GM18508 (cell line): ENCODE measurements at regions not wholly inside any gene's neighbourhood (a gene's known extent, or its start where the extent isn't known, plus 50 kb on each side); places are given as distances from the start of the nearest gene placed in this dataset.
A peak's percentile ranks its signal among the peaks of the same experiment; 100 is the strongest.

ENCODE experiments used
- ATAC-seq: cut with Tn5 transposase; IDR thresholded peaks from one replicate; pipeline ENCODE4 v1.9.1; 2021; ENCODE audit warnings: moderate number of reproducible peaks; ENCODE audit not compliant: insufficient read depth, unreplicated experiment

- no peak for ATAC-seq
Observed at GRCh38 chr17:77858291-77859034, 100.0 kb upstream of the TNRC6C start.

DNA sequence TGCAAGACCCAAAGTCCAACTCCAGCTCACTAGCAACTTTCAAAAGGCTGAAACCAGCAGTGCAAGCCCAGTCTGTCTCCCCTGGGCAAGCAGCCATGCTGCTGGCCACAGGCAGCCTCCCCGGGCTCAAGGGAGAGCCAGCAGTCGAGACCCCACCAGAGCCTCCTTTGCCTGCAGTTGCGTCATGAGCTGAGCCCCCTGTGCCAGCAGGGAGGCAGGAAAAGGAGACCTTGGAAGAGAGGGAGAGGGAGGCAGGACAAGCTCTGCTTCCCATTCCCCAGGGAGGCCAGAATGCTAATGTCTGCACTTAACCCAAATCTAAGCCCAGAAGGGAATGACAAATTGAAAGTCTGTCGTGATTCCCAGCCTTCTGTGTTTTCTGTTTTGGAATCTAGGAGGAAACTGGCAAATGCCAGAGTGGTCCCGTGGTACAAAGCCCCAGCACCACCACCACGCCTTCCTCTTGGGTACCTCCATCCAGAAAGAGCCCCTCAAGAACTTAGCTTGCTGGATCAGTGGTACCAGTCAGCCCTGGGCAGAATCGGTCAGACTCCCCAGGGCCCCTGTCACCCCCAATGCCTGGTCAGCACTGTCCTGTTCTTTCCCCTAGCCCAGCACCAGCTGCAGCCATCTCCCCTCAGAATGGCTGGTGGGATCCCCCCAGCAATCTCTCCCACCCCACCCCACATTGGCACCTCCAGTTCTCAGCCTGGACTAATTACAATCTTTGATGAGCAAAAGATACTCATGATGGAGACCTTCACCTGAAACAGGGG is 99.3 kb upstream of the TNRC6C start:
- no peak for ATAC-seq

GRCh38 chr17:77861133-77861695 is 97.3 kb upstream of the TNRC6C start:
- ATAC-seq, result no peak

GRCh38 chr17:77861981-77862645 is 96.4 kb upstream of the TNRC6C start:
- ATAC-seq, result no peak

DNA sequence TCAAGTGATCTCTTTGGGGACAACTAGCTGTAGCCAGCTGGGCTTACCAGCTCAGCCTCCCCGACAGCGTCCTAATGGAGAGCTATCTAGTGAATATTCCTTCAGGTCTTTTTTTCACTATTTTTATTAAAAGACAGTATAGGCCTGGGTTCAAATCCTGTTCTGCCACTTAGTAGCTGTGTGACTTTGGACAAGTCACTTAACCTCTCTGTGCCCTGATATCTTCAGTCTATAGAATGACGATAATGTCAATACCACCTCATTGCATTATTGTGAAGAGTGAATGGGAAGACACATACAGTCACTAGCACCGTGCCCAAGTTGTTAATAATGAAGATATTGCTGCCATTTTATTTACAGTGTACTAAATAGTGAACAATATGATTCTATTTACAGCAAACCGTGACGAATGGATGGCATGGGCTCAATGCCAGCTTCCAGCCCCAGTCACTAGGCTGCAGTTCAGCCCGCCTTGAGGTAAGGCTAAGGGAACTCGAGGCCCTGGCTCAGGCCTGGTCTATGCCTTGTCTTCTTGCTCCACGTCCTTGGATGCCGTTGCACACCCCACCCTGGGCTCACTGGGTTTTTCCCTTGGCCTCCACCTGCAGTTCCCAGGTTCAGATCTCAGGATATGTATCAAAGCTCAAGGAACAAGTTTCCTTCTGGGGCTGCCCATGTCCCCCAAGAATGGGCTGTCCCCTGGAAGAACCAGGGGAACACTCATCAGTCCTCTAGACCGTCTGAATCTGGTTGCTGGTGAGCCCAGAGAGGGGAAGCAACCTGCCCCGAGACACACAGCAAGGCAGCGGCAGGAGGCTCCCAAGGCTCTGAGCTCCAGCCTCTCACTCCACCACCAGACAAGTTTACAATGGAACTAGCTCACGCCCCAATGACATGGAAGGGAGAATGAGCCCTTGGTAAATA is 95.4 kb upstream of the TNRC6C start:
- ATAC-seq, result no peak

- ATAC-seq, result no peak
Observed at GRCh38 chr17:77863814-77864161, 94.7 kb upstream of the TNRC6C start.

GRCh38 chr17:77864234-77865111 is 94.0 kb upstream of the TNRC6C start:
- no peak for ATAC-seq

GRCh38 chr17:77865112-77865611 is 93.3 kb upstream of the TNRC6C start:
- no peak for ATAC-seq

- ATAC-seq, result no peak
Observed at GRCh38 chr17:77865716-77866115, 92.8 kb upstream of the TNRC6C start.

GRCh38 chr17:77867308-77867781 is 91.2 kb upstream of the TNRC6C start:
- no peak for ATAC-seq

- ATAC-seq, result no peak
Observed at GRCh38 chr17:77867976-77868713, 90.4 kb upstream of the TNRC6C start.

- no peak for ATAC-seq
Observed at GRCh38 chr17:77869041-77869599, 89.4 kb upstream of the TNRC6C start.

- ATAC-seq, result peak; percentile 68
Observed at GRCh38 chr17:77869665-77870132, 88.8 kb upstream of the TNRC6C start.

- no peak for ATAC-seq
Observed at GRCh38 chr17:77872199-77872598, 86.3 kb upstream of the TNRC6C start.

DNA sequence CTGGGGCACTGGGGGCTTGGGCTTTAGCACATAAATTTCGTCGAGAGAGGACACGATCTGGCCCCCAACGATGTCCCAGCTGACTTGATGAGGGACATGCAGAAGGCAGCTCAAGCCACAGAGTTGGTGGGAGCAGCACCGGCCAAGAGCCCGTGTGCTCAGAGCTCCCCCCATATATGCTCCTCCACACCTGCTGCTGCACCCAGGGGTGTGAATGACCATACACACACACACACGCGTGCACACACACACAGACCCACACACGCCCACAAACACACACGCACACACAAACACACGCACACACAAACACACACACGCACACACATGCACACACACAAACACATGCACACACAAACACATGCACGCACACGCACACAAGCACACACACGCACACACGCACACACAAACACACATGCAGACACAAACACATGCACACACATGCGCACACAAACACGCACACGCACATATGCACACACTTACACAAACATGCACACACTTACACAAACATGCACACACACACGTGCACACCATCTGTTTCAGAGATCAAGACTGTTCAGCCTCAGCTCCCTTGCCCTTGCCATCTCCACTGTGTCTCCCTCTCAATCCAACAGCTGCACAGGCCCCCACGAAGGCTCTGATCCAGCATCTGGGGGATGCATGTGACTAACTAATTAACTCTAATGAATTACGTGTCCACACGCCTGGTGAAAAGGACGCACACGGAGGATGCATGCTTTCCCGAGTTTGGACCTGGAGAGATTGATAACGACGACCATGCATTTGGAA is 85.6 kb upstream of the TNRC6C start:
- no peak for ATAC-seq

- no peak for ATAC-seq
Observed at GRCh38 chr17:77873500-77874302, 84.8 kb upstream of the TNRC6C start.
